Pons (tissue), 1 donor: ENCODE measurements at regions not wholly inside any gene's neighbourhood (a gene's known extent, or its start where the extent isn't known, plus 50 kb on each side); places are given as distances from the start of the nearest gene placed in this dataset.
"Not testable (repeated sequence)": the region's sequence is repeated elsewhere in the genome, so short reads cannot be mapped to it uniquely, and the experiment has no call there.

Experiments used
- DNase-seq: peaks from one replicate; pipeline ENCODE4 v3.0.0-alpha.2; 2016; ENCODE audit warnings: low spot score

GRCh38 chr1:55304229-55304740 is 89.1 kb upstream of the USP24 start:
- no peak for DNase-seq

- DNase-seq: no peak
Observed at GRCh38 chr1:55302972-55303371, 87.8 kb upstream of the USP24 start.

GRCh38 chr1:55301912-55302311 is 86.7 kb upstream of the USP24 start:
- no peak for DNase-seq

- no peak for DNase-seq
Observed at GRCh38 chr1:55300975-55301374, 85.8 kb upstream of the USP24 start.

GRCh38 chr1:55298167-55298894 is 83.2 kb upstream of the USP24 start:
- DNase-seq: no peak

- not testable (repeated sequence) for DNase-seq
Observed at GRCh38 chr1:55296247-55296646, 81.1 kb upstream of the USP24 start.

- DNase-seq: no peak
Observed at GRCh38 chr1:55289614-55290013, 74.5 kb upstream of the USP24 start.

- DNase-seq: no peak
Observed at GRCh38 chr1:55289042-55289441, 73.9 kb upstream of the USP24 start.

- no peak for DNase-seq
Observed at GRCh38 chr1:55288245-55288644, 73.1 kb upstream of the USP24 start.

GRCh38 chr1:55287723-55288122 is 72.6 kb upstream of the USP24 start:
- DNase-seq: no peak

GRCh38 chr1:55286856-55287602 is 71.9 kb upstream of the USP24 start:
- DNase-seq: no peak

GRCh38 chr1:55285834-55286233 is 70.7 kb upstream of the USP24 start:
- DNase-seq: no peak

GRCh38 chr1:55284856-55285255 is 69.7 kb upstream of the USP24 start:
- DNase-seq: peak; percentile 69

- DNase-seq: no peak
Observed at GRCh38 chr1:55282058-55282457, 66.9 kb upstream of the USP24 start.

- no peak for DNase-seq
Observed at GRCh38 chr1:55280731-55281130, 65.6 kb upstream of the USP24 start.

GRCh38 chr1:55279627-55280026 is 64.5 kb upstream of the USP24 start:
- DNase-seq: no peak

GRCh38 chr1:55278378-55278777 is 63.2 kb upstream of the USP24 start:
- DNase-seq: no peak

- peak; percentile 81 for DNase-seq
Observed at GRCh38 chr1:55277377-55278130, 62.4 kb upstream of the USP24 start.

GRCh38 chr1:55276671-55277376 is 61.7 kb upstream of the USP24 start:
- peak; percentile 51 for DNase-seq

GRCh38 chr1:55275941-55276341 is 60.8 kb upstream of the USP24 start:
- no peak for DNase-seq

- DNase-seq: peak; percentile 74
Observed at GRCh38 chr1:55275151-55275748, 60.1 kb upstream of the USP24 start.

- DNase-seq: no peak
Observed at GRCh38 chr1:55272994-55273393, 57.8 kb upstream of the USP24 start.
